Stimulated activated CD4-positive, alpha-beta T cell treated with anti-CD3 and anti-CD28 coated beads, Interleukin-1b, Interleukin-23, amount 100 ng/mL, for 4 hours (primary cell): ENCODE measurements at regions not wholly inside any gene's neighbourhood (a gene's known extent, or its start where the extent isn't known, plus 50 kb on each side); places are given as distances from the start of the nearest gene placed in this dataset.
A peak's percentile ranks its signal among the peaks of the same experiment; 100 is the strongest.

ENCODE experiments used
- DNase-seq, 2 donors: peaks; one replicate each; pipeline ENCODE4 v3.0.0-alpha.2; 2020; ENCODE audit warnings: low read depth in 2 of 2

GRCh38 chr1:34478515-34479076, 276.3 kb upstream of the GJB5 start:
- DNase-seq: no peak

DNA sequence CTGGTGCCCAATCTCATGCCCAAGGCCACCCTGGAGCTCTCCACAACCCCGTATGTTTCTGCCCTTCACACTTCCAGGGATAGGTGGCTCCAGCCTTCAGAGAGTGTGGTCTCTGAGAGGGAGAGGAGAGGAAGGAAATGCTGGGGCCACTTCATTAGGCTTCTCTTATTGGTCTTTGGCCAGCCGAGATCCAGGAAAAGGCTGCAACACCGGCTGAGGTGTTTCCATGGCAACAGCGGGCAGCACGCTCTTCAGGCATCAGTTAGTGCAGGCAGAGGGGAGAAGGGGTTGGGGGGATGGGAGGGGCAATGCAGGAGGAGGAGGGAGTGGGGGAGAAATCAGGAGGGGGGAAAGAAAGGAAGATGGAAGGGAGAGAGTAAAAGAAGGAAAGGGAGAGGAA, 275.1 kb upstream of the GJB5 start:
- no peak for DNase-seq

GRCh38 chr1:34488080-34488708, 266.7 kb upstream of the GJB5 start:
- no peak for DNase-seq

GRCh38 chr1:34500451-34500850, 254.4 kb upstream of the GJB5 start:
- peak in 1 of 2 donors; percentile 3 for DNase-seq

DNA sequence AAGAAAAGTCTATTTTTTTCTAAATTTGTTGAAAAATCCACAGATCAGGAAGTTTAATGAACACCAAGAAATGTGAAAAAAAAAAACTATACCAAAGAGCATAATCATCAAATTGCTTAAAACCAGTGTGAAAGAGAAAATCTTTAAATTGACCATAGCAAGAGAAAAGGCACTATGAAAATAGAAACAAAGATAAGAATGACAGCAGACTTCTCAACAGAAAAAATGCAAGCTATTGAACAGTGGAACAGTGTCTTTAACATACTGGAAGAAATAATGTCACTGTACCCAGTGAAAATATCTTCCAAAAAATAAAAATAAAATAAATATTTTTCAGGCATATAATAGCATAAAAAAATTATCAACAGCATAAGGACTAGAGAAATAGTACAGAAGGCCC, 243.0 kb upstream of the GJB5 start:
- DNase-seq: no peak

DNA sequence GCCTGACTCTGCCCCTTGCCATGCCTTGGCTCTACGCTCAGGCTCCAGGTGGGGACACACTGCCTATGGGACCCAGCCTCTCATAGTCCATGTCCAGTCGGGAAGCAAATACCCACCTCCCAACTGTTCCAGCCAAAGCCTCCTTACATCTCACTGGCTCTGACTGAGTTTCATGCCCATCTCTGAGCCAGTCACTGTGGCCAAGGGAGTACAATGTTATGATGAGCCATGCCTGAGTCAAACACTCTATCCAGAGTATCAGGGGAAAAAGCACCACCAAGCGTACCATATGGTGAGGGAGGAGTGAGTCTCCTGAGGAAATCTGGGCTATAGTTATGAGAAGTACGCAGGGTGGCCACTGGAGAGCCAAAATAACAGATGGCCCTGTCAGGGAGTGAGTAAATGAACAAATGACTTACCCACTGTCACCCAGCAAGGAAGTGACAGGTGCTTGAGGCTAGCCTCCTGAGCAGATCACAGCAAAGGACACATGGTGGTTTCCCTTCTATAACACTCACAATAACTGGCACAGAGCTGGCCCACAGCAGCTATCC, 236.6 kb upstream of the GJB5 start:
- DNase-seq: no peak

DNA sequence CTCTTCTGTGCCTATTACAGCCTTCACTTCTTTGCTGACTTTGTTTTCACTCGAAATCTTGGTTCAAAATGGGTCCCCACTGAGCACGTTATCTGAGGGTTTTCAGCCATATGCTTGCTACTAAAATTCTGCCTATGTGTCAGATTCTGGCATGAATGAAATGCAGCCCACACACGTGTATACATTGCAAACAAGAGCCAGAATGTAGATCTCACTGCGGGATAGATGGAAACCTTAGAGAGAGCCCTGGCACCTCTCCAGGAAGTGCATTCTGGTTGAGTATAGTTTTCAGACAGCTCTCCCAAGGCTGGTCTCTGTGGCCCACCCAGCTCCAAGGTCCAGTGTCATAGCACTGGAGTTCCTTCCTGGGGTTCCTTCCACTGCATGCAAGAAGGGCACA, 234.7 kb upstream of the GJB5 start:
- no peak for DNase-seq

DNA sequence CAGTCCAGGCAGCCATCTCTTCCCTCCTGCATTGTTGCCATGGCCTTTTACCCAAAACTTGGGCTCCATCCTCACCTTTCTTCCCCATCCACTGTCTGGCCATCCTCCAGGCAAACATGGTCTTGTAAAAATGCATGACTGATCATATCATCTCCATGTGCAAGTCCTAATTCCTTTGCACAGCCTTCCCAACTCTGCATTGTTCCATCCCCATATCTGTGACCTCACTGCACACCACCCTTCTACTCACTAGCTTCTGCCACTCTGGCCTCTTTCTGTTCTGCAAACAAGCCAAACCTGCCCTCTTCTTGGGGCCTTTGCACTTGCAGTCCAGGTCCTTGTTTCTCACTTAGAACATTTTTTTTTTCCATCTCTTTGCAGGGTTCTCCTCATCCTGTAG, 230.1 kb upstream of the GJB5 start:
- DNase-seq: no peak

DNA sequence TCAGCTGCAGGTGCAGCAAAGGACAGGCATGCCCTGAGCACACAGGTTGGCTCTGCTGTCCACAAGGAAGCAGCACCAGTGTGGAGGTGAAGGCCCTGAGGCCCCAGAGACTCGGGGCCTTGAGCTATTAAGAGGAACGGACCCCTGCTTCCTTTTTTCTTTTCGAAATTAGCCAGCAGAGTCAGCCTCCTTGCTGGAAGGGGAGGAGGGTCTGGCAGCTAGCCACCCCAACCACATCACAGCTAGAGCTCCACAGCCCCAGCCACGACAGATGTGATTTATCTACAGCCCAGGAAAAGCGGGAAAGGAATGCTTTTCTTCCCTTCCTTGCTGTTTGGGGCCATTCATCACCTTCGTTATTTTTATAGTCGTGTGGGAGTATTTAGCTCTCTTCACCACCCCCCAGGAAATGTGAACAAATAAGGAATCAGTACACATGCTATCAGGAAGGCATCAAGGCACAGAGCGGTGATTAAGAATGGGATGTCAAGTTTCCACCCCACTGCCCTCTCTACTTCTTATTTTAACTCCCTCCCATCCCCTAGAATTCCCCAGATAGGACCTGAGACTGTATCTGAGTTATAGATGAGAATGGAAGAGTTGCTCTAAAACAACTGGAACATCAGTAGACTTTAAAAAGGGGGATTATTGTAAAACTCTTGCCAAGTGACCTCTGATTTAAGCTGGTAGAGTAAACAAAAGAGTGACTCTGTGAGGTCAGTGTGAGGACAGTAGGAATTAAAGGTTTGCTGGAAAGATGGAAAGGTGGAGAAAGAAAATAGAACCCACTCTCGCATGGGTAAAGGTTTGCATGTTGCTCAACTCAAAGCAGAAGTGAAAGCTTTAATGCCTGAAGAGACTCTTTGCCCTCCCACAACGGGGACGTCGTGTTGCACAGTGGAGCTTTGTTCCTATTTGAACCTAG, 224.7 kb upstream of the GJB5 start:
- DNase-seq: no peak

DNA sequence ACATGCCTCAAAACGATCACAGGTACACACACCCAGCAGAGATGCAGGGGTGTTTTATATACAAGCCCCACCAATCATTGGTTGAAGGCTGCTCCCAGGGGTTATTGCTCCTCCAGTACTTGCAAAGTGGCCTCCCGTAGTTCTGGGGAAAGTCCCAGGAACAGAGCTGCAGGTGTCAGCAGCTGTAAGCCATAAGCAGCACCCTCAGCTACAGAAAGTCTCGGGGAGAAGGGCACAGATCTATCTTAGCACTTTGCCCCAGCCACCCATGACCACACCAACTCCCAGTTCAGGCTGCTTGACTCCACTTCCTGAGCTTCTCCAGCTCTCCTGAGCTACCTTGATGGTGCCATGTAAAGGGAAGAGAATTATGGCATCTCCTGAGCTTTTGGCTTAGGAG, 222.7 kb upstream of the GJB5 start:
- no peak for DNase-seq

- DNase-seq: no peak
Observed at GRCh38 chr1:34538481-34538880, 216.4 kb upstream of the GJB5 start.

- DNase-seq: no peak
Observed at GRCh38 chr1:34547046-34547674, 207.7 kb upstream of the GJB5 start.

DNA sequence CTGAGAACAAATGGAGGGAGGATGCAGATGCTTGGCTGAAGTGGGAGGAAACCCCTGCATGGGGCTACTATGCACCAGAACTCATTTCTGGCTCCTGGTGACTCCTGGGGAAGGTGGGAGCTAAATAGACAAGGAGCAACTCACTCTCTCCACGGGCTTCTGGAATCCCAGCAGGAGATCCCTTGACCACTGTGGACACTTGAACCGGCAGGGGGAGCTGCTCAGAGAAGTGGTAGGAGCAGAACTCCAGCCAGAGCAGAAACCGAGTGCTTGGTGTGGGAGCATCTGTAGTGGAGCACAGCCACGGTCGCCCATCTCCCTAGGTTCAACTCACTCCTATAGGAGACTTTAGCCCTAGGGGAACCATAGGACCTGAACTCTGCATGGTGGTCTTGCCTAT, 205.6 kb upstream of the GJB5 start:
- no peak for DNase-seq

GRCh38 chr1:34578306-34578705, 176.5 kb upstream of the GJB5 start:
- no peak for DNase-seq

- DNase-seq: no peak
Observed at GRCh38 chr1:34582356-34582755, 172.5 kb upstream of the GJB5 start.

DNA sequence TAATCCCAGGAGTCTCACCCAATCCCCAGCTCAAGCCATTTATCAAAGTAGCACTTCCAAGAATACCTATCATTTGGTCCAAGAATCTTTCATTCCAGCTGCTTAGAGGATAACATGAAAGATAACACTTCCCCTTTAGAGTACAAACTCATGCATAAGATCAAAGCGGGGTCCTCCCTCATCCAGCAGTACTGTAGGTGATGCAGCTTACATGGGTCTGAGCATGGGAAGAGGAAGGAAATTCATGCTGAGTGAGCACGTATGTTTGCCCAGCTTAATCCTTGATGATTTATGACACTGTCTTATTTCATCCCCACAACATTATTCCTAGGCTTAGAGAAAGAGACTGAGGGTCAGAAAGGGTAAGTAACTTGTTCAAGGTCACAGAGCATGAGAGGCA, 167.1 kb upstream of the GJB5 start:
- DNase-seq: no peak

DNA sequence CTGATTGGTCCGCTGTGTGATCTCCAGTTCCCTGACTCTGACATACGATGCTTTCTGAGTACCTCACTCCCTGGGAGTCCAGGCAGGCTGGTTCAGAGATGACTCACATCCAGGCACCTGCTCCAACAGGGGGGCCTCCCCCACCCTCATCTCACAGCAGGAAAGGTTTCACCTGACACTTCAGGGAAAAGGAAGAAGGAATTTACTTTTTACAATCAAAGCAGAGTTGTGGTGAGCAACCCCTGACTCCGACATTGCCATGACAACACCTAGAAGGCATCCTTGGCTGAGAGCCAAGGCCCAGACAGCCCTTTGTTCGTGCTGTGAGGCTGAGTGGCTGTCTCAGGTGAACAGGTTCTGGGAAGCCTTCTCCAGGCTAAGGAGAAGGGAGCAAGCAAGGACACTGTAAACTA, 164.6 kb upstream of the GJB5 start:
- no peak for DNase-seq

- DNase-seq: no peak
Observed at GRCh38 chr1:34591751-34592629, 162.9 kb upstream of the GJB5 start.

- DNase-seq: peak in 1 of 2 donors; percentile 36
Observed at GRCh38 chr1:34597877-34598514, 156.9 kb upstream of the GJB5 start.

- DNase-seq: no peak
Observed at GRCh38 chr1:34602907-34603306, 151.9 kb upstream of the GJB5 start.

DNA sequence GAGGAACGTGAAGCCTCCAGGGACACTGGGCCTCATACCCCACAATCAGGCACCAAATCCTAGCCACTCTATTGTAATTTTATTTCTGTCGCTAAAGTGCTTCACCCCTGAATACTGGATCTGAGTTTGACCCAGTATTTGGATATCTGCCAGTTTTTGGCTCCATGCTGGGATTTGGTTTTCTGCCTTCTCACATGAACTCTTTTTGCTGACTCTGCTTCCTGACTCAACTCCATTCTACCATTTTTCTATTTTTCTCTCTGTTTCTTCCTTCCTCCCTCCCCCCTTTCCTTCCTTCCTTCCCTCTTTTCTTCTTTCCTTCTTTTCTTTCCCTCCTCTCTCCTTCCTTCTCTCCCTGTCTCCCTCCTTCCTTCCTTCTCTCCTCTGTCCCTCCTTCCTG, 151.3 kb upstream of the GJB5 start:
- DNase-seq: no peak
